ENCODE measurements at regions not wholly inside any gene's neighbourhood (a gene's known extent, or its start where the extent isn't known, plus 50 kb on each side); places are given as distances from the start of the nearest gene placed in this dataset.

- intact Hi-C loops (cut with DNase I), result no loop called here
- no peak for TF ChIP-seq POLR2A (IDR thresholded peaks at IDR 0.05)
- TF ChIP-seq CTCF (IDR thresholded peaks at IDR 0.05), result no peak
- WGBS, 4 donors, result 71 to 77% (median 73%) methylated on average over 1 of the region's 1 CpG
- H3K27me3 ChIP-seq, result no peaks in the 10 kb centered on the region
- no peak overlapping the region for H3K27ac ChIP-seq
- H3K4me3 ChIP-seq, result no peak overlapping the region
- H3K4me1 ChIP-seq (replicated peaks in 1 of 2), result peaks cover 0 to 7% of the 10 kb centered on the region in 2 donors
- H3K36me3 ChIP-seq (replicated peaks in 1 of 2), result no peaks in the 10 kb centered on the region
- DNase-seq, result no peak
- no peaks in the 10 kb centered on the region for H3K9me3 ChIP-seq (replicated peaks in 1 of 3)
Measured at GRCh38 chr13:84931264-84931663, 868.0 kb downstream of the SLITRK6 start.

GRCh38 chr13:84927442-84928169 is 871.6 kb downstream of the SLITRK6 start:
- H3K4me1 ChIP-seq (replicated peaks in 1 of 2), result no peaks in the 10 kb centered on the region
- peaks cover 0 to 8% (median 0%) of the 10 kb centered on the region in 3 donors for H3K9me3 ChIP-seq (replicated peaks in 1 of 3)
- TF ChIP-seq CTCF (IDR thresholded peaks at IDR 0.05) (no peak), POLR2A (IDR thresholded peaks at IDR 0.05) (no peak)
- DNase-seq, result no peak
- H3K27ac ChIP-seq, result no peak overlapping the region
- H3K27me3 ChIP-seq, result no peaks in the 10 kb centered on the region
- no peak overlapping the region for H3K4me3 ChIP-seq
- WGBS, 4 donors, result 92 to 97% (median 93%) methylated on average over 12 to 17 of the region's 17 CpGs
- intact Hi-C loops (cut with DNase I), result no loop called here
- no peaks in the 10 kb centered on the region for H3K36me3 ChIP-seq (replicated peaks in 1 of 2)

GRCh38 chr13:84925443-84925842 is 873.8 kb downstream of the SLITRK6 start:
- Histone ChIP-seq H3K27ac (no peak overlapping the region), H3K4me3 (no peak overlapping the region), H3K27me3 (no peaks in the 10 kb centered on the region), H3K4me1 (replicated peaks in 1 of 2) (no peaks in the 10 kb centered on the region), H3K9me3 (replicated peaks in 1 of 3) (peaks cover 0 to 8% (median 0%) of the 10 kb centered on the region in 3 donors), H3K36me3 (replicated peaks in 1 of 2) (no peaks in the 10 kb centered on the region)
- intact Hi-C loops (cut with DNase I), result no loop called here
- 67 to 84% (median 77%) methylated on average over 4 of the region's 4 CpGs for WGBS, 4 donors
- TF ChIP-seq POLR2A (IDR thresholded peaks at IDR 0.05), result no peak
- no peak for TF ChIP-seq CTCF (IDR thresholded peaks at IDR 0.05)
- DNase-seq, result no peak

GRCh38 chr13:84923831-84924230 is 875.4 kb downstream of the SLITRK6 start:
- Histone ChIP-seq H3K27me3 (no peaks in the 10 kb centered on the region), H3K27ac (no peak overlapping the region), H3K4me3 (no peak overlapping the region), H3K9me3 (replicated peaks in 1 of 3) (peaks cover 0 to 8% (median 0%) of the 10 kb centered on the region in 3 donors), H3K36me3 (replicated peaks in 1 of 2) (no peaks in the 10 kb centered on the region), H3K4me1 (replicated peaks in 1 of 2) (no peaks in the 10 kb centered on the region)
- TF ChIP-seq POLR2A (IDR thresholded peaks at IDR 0.05) (no peak), CTCF (IDR thresholded peaks at IDR 0.05) (no peak)
- WGBS, 4 donors, result 28 to 57% (median 47%) methylated on average over 1 of the region's 1 CpG
- no peak for DNase-seq
- intact Hi-C loops (cut with DNase I), result no loop called here

Data from adrenal gland (tissue), 9 donors.